ENCODE measurements at regions not wholly inside any gene's neighbourhood (a gene's known extent, or its start where the extent isn't known, plus 50 kb on each side); places are given as distances from the start of the nearest gene placed in this dataset.
"Not testable (repeated sequence)": the region's sequence is repeated elsewhere in the genome, so short reads cannot be mapped to it uniquely, and the experiment has no call there.

GRCh38 chr12:47610686-47611252 is 95.1 kb downstream of the RPAP3 start:
- ChIA-PET POLR2A (no interaction called here), CTCF (no interaction called here)
- no peaks in the 10 kb centered on the region for H3K27me3 ChIP-seq (ENCODE audit: control insufficient read depth in 1 of 2, insufficient read depth in 2 of 2, low read length in 2 of 2)
- no peaks in the 10 kb centered on the region for H3K36me3 ChIP-seq (ENCODE audit: insufficient read depth, low read length)
- Mint-ChIP-seq H3K27ac (no peak overlapping the region), H3K9me3 (peaks cover 33% of the 10 kb centered on the region), H3K36me3 (ENCODE audit: low read depth) (peaks cover 70% of the 10 kb centered on the region), H3K27me3 (no peaks in the 10 kb centered on the region), H3K4me3 (no peak overlapping the region), H3K4me1 (ENCODE audit: low read depth) (no peaks in the 10 kb centered on the region)
- intact Hi-C loops (cut with DNase I, micrococcal nuclease): no loop called here
- no peaks in the 10 kb centered on the region for H3K4me1 ChIP-seq (ENCODE audit: insufficient read depth, low read length)
- H3K27ac ChIP-seq (ENCODE audit: low read depth in 1 of 2, low read length in 2 of 2): no peak overlapping the region
- ATAC-seq (ENCODE audit: poor library complexity): no peak
- TF ChIP-seq CTCF (IDR thresholded peaks at IDR 0.05): no peak
- peaks cover 15 to 20% of the 10 kb centered on the region in 2 experiments for H3K9me3 ChIP-seq (ENCODE audit: control insufficient read depth in 1 of 2, insufficient read depth in 1 of 2, low read length in 2 of 2)
- no peak overlapping the region for H3K4me3 ChIP-seq (ENCODE audit: low read length)
- DNase-seq: no peak

DNA sequence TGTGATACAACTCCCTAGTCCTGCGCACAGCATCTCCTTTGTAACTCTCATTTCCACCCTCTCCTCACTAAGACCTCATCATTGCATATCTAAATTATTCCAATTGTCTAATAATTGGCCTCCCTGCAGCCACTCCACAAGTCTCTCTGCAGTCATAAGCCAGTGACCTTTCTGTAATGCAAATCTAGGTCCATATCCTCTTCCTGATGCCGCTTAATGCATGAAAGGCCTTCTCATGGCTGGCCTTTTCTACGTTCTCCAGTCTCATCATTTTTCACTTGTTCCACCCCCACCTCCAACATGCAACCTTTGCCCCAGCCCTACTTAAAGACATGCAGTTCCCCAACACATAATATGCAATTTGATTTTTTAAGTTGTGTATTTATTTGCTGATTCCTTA is 96.0 kb downstream of the RPAP3 start:
- H3K36me3 ChIP-seq (ENCODE audit: insufficient read depth, low read length): no peaks in the 10 kb centered on the region
- Mint-ChIP-seq H3K4me3 (no peak overlapping the region), H3K27me3 (no peaks in the 10 kb centered on the region), H3K9me3 (peaks cover 33% of the 10 kb centered on the region), H3K36me3 (ENCODE audit: low read depth) (peaks cover 64% of the 10 kb centered on the region), H3K4me1 (ENCODE audit: low read depth) (no peaks in the 10 kb centered on the region), H3K27ac (no peak overlapping the region)
- no peak for TF ChIP-seq CTCF (IDR thresholded peaks at IDR 0.05)
- intact Hi-C loops (cut with DNase I, micrococcal nuclease): no loop called here
- H3K27ac ChIP-seq (ENCODE audit: low read depth in 1 of 2, low read length in 2 of 2): no peak overlapping the region
- no peak for ATAC-seq (ENCODE audit: poor library complexity)
- no peak overlapping the region for H3K4me3 ChIP-seq (ENCODE audit: low read length)
- no peaks in the 10 kb centered on the region for H3K27me3 ChIP-seq (ENCODE audit: control insufficient read depth in 1 of 2, insufficient read depth in 2 of 2, low read length in 2 of 2)
- H3K4me1 ChIP-seq (ENCODE audit: insufficient read depth, low read length): no peaks in the 10 kb centered on the region
- CTCF ChIA-PET: no interaction called here
- POLR2A ChIA-PET: no interaction called here
- peaks cover 15 to 25% of the 10 kb centered on the region in 2 experiments for H3K9me3 ChIP-seq (ENCODE audit: control insufficient read depth in 1 of 2, insufficient read depth in 1 of 2, low read length in 2 of 2)
- no peak for DNase-seq

DNA sequence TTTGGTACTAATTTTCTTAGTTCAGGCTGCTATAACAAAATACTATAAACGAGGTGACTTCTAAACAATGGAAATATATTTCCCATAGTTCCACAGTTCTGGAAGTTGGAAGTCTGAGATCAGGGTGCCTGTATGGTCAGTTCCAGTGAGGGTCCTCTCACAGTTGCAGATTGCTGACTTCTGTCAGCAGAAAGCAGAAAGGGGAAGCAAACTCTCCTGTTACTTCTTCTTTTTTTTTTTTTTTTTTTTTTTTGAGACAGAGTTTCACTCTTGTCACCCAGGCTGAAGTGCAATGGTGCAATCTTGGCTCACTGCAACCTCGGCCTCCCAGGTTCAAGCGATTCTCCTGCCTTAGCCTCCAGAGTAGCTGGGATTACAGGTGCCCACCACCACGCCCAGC is 97.2 kb downstream of the RPAP3 start:
- Mint-ChIP-seq H3K9me3 (peaks cover 29% of the 10 kb centered on the region), H3K36me3 (ENCODE audit: low read depth) (peaks cover 56% of the 10 kb centered on the region)
- intact Hi-C loops (cut with DNase I, micrococcal nuclease); H3K4me1 ChIP-seq (ENCODE audit: insufficient read depth, low read length); H3K27ac Mint-ChIP-seq; H3K27me3 Mint-ChIP-seq; H3K4me1 Mint-ChIP-seq (ENCODE audit: low read depth); H3K36me3 ChIP-seq (ENCODE audit: insufficient read depth, low read length); H3K27me3 ChIP-seq (ENCODE audit: control insufficient read depth in 1 of 2, insufficient read depth in 2 of 2, low read length in 2 of 2); H3K27ac ChIP-seq (ENCODE audit: low read depth in 1 of 2, low read length in 2 of 2); POLR2A ChIA-PET; H3K4me3 Mint-ChIP-seq; H3K4me3 ChIP-seq (ENCODE audit: low read length); ATAC-seq (ENCODE audit: poor library complexity): not testable (repeated sequence)
- CTCF ChIA-PET: interaction anchor here (0.7 kb wide), 1 partner anchor 263 kb away, joined by 3 read pairs; no protein-coding TSS in a partner anchor
- peak in 1 of 14 experiments; percentile 3 for DNase-seq
- peaks cover 15 to 20% of the 10 kb centered on the region in 2 experiments for H3K9me3 ChIP-seq (ENCODE audit: control insufficient read depth in 1 of 2, insufficient read depth in 1 of 2, low read length in 2 of 2)

- Histone ChIP-seq H3K4me1 (ENCODE audit: insufficient read depth, low read length) (no peaks in the 10 kb centered on the region), H3K9me3 (ENCODE audit: control insufficient read depth in 1 of 2, insufficient read depth in 1 of 2, low read length in 2 of 2) (peaks cover 0 to 11% of the 10 kb centered on the region in 2 experiments), H3K27me3 (ENCODE audit: control insufficient read depth in 1 of 2, insufficient read depth in 2 of 2, low read length in 2 of 2) (no peaks in the 10 kb centered on the region), H3K27ac (ENCODE audit: low read depth in 1 of 2, low read length in 2 of 2) (no peak overlapping the region), H3K4me3 (ENCODE audit: low read length) (no peak overlapping the region), H3K36me3 (ENCODE audit: insufficient read depth, low read length) (no peaks in the 10 kb centered on the region)
- H3K4me1 Mint-ChIP-seq (ENCODE audit: low read depth): no peaks in the 10 kb centered on the region
- H3K36me3 Mint-ChIP-seq (ENCODE audit: low read depth): peaks cover 28% of the 10 kb centered on the region
- TF ChIP-seq CTCF (IDR thresholded peaks at IDR 0.05): no peak
- H3K9me3 Mint-ChIP-seq: peaks cover 18% of the 10 kb centered on the region
- intact Hi-C loops (cut with DNase I, micrococcal nuclease): no loop called here
- ATAC-seq (ENCODE audit: poor library complexity) (no peak), DNase-seq (no peak)
- H3K27ac Mint-ChIP-seq: no peak overlapping the region
- no peaks in the 10 kb centered on the region for H3K27me3 Mint-ChIP-seq
- POLR2A ChIA-PET: no interaction called here
- CTCF ChIA-PET: no interaction called here
- H3K4me3 Mint-ChIP-seq: no peak overlapping the region
These were observed 101.5 kb downstream of the RPAP3 start for GRCh38 chr12:47604221-47604873.
